A673 (cell line): ENCODE measurements at regions not wholly inside any gene's neighbourhood (a gene's known extent, or its start where the extent isn't known, plus 50 kb on each side); places are given as distances from the start of the nearest gene placed in this dataset.

Source experiments
- EZH2 ChIP-seq: fragments of 200-600 bp; sonication (generic); IDR thresholded peaks from 2 replicates; pipeline ENCODE4 v1.6.1; 2017; ENCODE audit warnings: borderline replicate concordance, low read depth, mild to moderate bottlenecking, mixed read lengths, antibody characterized with exemption, low read length; ENCODE audit not compliant: poor library complexity, severe bottlenecking
- TF ChIP-seq, protein P1 (sequence below): fragments of 300-800, 200-600 bp; sonication (generic); conservative IDR thresholded peaks from 2 replicates; pipeline ENCODE4 v1.5.1; 2017; ENCODE audit warnings: low read depth, mild to moderate bottlenecking, antibody characterized with exemption, low read length, moderate library complexity, mixed read lengths

DNA sequence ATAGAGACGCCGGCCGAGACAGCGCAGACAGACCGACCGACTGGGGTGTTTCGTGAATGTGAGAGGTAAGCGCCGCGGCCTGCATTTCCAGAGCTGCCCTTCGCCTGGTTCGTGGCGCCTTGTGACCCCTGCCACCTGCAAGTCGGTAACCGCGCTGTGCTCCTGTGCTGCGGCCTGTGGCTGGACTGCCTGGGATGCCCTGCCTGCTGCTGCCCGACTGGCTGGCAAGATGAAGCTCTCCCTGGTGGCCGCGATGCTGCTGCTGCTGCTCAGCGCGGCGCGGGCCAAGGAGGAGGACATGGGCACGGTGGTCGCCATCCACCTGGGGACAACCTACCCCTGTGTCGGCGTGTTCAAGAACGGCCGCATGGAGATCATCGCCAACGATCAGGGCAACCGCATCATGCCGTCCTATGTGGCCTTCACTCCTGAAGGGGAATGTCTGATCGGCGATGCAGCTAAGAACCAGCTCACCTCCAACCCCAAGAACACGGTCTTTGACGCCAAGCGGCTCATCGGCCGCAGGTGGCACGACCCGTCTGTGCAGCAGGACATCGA lies 150.8 kb downstream of the RRAGC start:
- TF ChIP-seq, protein P1, sequence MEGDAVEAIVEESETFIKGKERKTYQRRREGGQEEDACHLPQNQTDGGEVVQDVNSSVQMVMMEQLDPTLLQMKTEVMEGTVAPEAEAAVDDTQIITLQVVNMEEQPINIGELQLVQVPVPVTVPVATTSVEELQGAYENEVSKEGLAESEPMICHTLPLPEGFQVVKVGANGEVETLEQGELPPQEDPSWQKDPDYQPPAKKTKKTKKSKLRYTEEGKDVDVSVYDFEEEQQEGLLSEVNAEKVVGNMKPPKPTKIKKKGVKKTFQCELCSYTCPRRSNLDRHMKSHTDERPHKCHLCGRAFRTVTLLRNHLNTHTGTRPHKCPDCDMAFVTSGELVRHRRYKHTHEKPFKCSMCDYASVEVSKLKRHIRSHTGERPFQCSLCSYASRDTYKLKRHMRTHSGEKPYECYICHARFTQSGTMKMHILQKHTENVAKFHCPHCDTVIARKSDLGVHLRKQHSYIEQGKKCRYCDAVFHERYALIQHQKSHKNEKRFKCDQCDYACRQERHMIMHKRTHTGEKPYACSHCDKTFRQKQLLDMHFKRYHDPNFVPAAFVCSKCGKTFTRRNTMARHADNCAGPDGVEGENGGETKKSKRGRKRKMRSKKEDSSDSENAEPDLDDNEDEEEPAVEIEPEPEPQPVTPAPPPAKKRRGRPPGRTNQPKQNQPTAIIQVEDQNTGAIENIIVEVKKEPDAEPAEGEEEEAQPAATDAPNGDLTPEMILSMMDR, result no peak
- TF ChIP-seq EZH2, result no peak
